HEK293 (cell line): ENCODE measurements at regions not wholly inside any gene's neighbourhood (a gene's known extent, or its start where the extent isn't known, plus 50 kb on each side); places are given as distances from the start of the nearest gene placed in this dataset.

Experiments used
- BCL6B ChIP-seq: fragments of 450-650 bp; formaldehyde crosslinking; IDR thresholded peaks from 2 replicates; pipeline ENCODE4 v1.5.1; 2017; ENCODE audit warnings: missing biosample characterization, missing genetic modification characterization
- CTCF ChIP-seq: fragments of 450-650 bp; formaldehyde crosslinking; IDR thresholded peaks from 2 replicates; pipeline ENCODE4 v1.5.1; 2016; ENCODE audit warnings: missing biosample characterization, missing genetic modification characterization
- HIC1 ChIP-seq: fragments of 450-650 bp; formaldehyde crosslinking; IDR thresholded peaks from 2 replicates; pipeline ENCODE4 v1.5.1; 2016; ENCODE audit warnings: missing biosample characterization, missing genetic modification characterization
- KLF10 ChIP-seq: fragments of 450-650 bp; IDR thresholded peaks from 2 replicates; pipeline ENCODE4 v1.5.1; 2018; ENCODE audit warnings: missing biosample characterization, mild to moderate bottlenecking, missing genetic modification characterization
- PBX3 ChIP-seq: sonication (generic); formaldehyde crosslinking; IDR thresholded peaks from 2 replicates; pipeline ENCODE4 v1.8.1; 2022; ENCODE audit warnings: mild to moderate bottlenecking, moderate library complexity, missing genetic modification reagents
- SP2 ChIP-seq: fragments of 450-650 bp; formaldehyde crosslinking; IDR thresholded peaks from 2 replicates; pipeline ENCODE4 v1.5.1; 2016; ENCODE audit warnings: missing biosample characterization, missing genetic modification characterization
- ZBTB21 ChIP-seq: fragments of 450-650 bp; formaldehyde crosslinking; IDR thresholded peaks from 2 replicates; pipeline ENCODE4 v1.5.1; 2017; ENCODE audit warnings: missing biosample characterization, missing genetic modification characterization
- ZNF133 ChIP-seq: fragments of 450-650 bp; formaldehyde crosslinking; IDR thresholded peaks from 2 replicates; pipeline ENCODE4 v1.5.1; 2016; ENCODE audit warnings: missing biosample characterization, missing genetic modification characterization
- ZNF26 ChIP-seq: fragments of 450-650 bp; formaldehyde crosslinking; IDR thresholded peaks from 2 replicates; pipeline ENCODE4 v1.5.1; 2016; ENCODE audit warnings: missing biosample characterization, missing genetic modification characterization
- ZNF341 ChIP-seq: fragments of 450-650 bp; formaldehyde crosslinking; IDR thresholded peaks from 2 replicates; pipeline ENCODE4; 2016; ENCODE audit warnings: low read depth, missing biosample characterization, missing genetic modification characterization
- ZNF416 ChIP-seq: fragments of 450-650 bp; formaldehyde crosslinking; IDR thresholded peaks from 2 replicates; pipeline ENCODE4 v1.5.1; 2016; ENCODE audit warnings: missing biosample characterization, missing genetic modification characterization
- ZNF549 ChIP-seq: fragments of 450-650 bp; IDR thresholded peaks from 2 replicates; pipeline ENCODE4 v1.5.1; 2018; ENCODE audit warnings: missing biosample characterization, missing genetic modification characterization, mild to moderate bottlenecking, inconsistent platforms, moderate library complexity
- ZNF585B ChIP-seq: fragments of 450-650 bp; formaldehyde crosslinking; IDR thresholded peaks from 2 replicates; pipeline ENCODE4 v1.5.1; 2016; ENCODE audit warnings: missing biosample characterization, missing genetic modification characterization

GRCh38 chr18:47618758-47619157, 311.7 kb downstream of the SMAD2 start:
- TF ChIP-seq KLF10 (tag by site-specific recombination), result no peak
- TF ChIP-seq SP2 (tag by site-specific recombination), result no peak
- TF ChIP-seq ZNF416 (tag by site-specific recombination), result no peak
- TF ChIP-seq ZNF341 (tag by site-specific recombination), result no peak
- no peak for TF ChIP-seq BCL6B (tag by site-specific recombination)
- no peak for TF ChIP-seq ZNF133
- no peak for TF ChIP-seq ZNF26 (tag by site-specific recombination)
- no peak for TF ChIP-seq ZBTB21 (tag by site-specific recombination)
- TF ChIP-seq PBX3 (CRISPR knock-in tag), result no peak
- no peak for TF ChIP-seq ZNF585B
- no peak for TF ChIP-seq ZNF549 (tag by site-specific recombination)
- no peak for TF ChIP-seq CTCF (tag by site-specific recombination)
- no peak for TF ChIP-seq HIC1 (tag by site-specific recombination)
